IMR-90 (cell line): ENCODE measurements at regions not wholly inside any gene's neighbourhood (a gene's known extent, or its start where the extent isn't known, plus 50 kb on each side); places are given as distances from the start of the nearest gene placed in this dataset.

Experiments used
- ATAC-seq: fragments of 200-7000 bp; cut with Tn5 transposase; 2 replicates; pipeline ENCODE4 v1.9.1; 2020; ENCODE audit warnings: low read depth, mild to moderate bottlenecking, moderate library complexity
- BruUV-seq: library from RNA; stranded (reverse); fragments of 400-500 nt; replicated peaks from 2 replicates; lab custom pipeline; 2021; lab: Mats Ljungman, UMichigan
- CTCF ChIA-PET: fragments of 300-600 bp; formaldehyde crosslinking; extraction: SDS; loops from one replicate; lab custom pipeline; 2021; ENCODE audit warnings: antibody characterized with exemption; lab: Yijun Ruan, JAX
- POLR2A ChIA-PET: fragments of 300-600 bp; sonication (Branson Sonifier 250); formaldehyde crosslinking; loops from one replicate; lab custom pipeline; 2022; ENCODE audit warnings: antibody characterized with exemption; ENCODE audit not compliant: unreplicated experiment; lab: Charles Lee
- DNase-seq: peaks from one replicate; pipeline ENCODE4 v3.0.0; 2013
- H2AFZ ChIP-seq: replicated peaks from 2 replicates; pipeline ENCODE3; 2013; ENCODE audit warnings: low read length, mild to moderate bottlenecking; ENCODE audit not compliant: poor library complexity
- H2AK5ac ChIP-seq: 2 replicates; pipeline ENCODE4 v1.6.1; 2013; ENCODE audit warnings: low read depth, low read length, inconsistent platforms
- H2AK9ac ChIP-seq: replicated peaks from 2 replicates; pipeline ENCODE3; 2013; ENCODE audit warnings: mild to moderate bottlenecking, low read depth, low read length, moderate library complexity; ENCODE audit not compliant: poor library complexity
- H2BK120ac ChIP-seq: 2 replicates; pipeline ENCODE4 v1.6.1; 2013; ENCODE audit warnings: low read depth, low read length, inconsistent platforms
- H2BK15ac ChIP-seq: 3 replicates; pipeline ENCODE4 v1.6.1; 2013; ENCODE audit warnings: low read depth, low read length, inconsistent platforms
- H2BK20ac ChIP-seq: 2 replicates; pipeline ENCODE4 v1.6.1; 2013; ENCODE audit warnings: low read depth, mild to moderate bottlenecking, inconsistent platforms, low read length, moderate library complexity
- H2BK5ac ChIP-seq: 2 replicates; pipeline ENCODE4 v1.6.1; 2013; ENCODE audit warnings: mild to moderate bottlenecking, low read depth, low read length, inconsistent platforms; ENCODE audit not compliant: poor library complexity, severe bottlenecking
- H3K14ac ChIP-seq: replicated peaks from 2 replicates; pipeline ENCODE4 v1.6.1; 2013; ENCODE audit warnings: low read depth, low read length, inconsistent platforms
- H3K18ac ChIP-seq: 2 replicates; pipeline ENCODE4 v1.6.1; 2013; ENCODE audit warnings: low read depth, low read length, control low read depth
- H3K23ac ChIP-seq: 2 replicates; pipeline ENCODE4 v1.6.1; 2013; ENCODE audit warnings: low read depth, low read length, inconsistent platforms
- H3K27ac ChIP-seq: 2 replicates; pipeline ENCODE4 v1.5.1; 2013; ENCODE audit warnings: mild to moderate bottlenecking, control low read depth, low read length; ENCODE audit not compliant: insufficient read depth
- H3K27me3 ChIP-seq: 2 replicates; pipeline ENCODE4 v1.6.1; 2013; ENCODE audit warnings: low read length; ENCODE audit not compliant: control insufficient read depth, insufficient read depth
- H3K36me3 ChIP-seq: 2 replicates; pipeline ENCODE4 v1.6.1; 2013; ENCODE audit warnings: low read length, mixed read lengths; ENCODE audit not compliant: control insufficient read depth, insufficient read depth
- H3K4ac ChIP-seq: 2 replicates; pipeline ENCODE4 v1.6.1; 2013; ENCODE audit warnings: low read depth, low read length, inconsistent platforms
- H3K4me1 ChIP-seq: 2 replicates; pipeline ENCODE4 v1.6.1; 2013; ENCODE audit warnings: low read length, mixed read lengths; ENCODE audit not compliant: control insufficient read depth, insufficient read depth
- H3K4me2 ChIP-seq: 2 replicates; pipeline ENCODE4 v1.6.1; 2013; ENCODE audit warnings: low read depth, mild to moderate bottlenecking, control low read depth, low read length, moderate library complexity
- H3K4me3 ChIP-seq: 2 replicates; pipeline ENCODE4 v1.5.1; 2013; ENCODE audit warnings: low read depth, mild to moderate bottlenecking, control low read depth, low read length, moderate library complexity; ENCODE audit not compliant: insufficient read depth
- H3K56ac ChIP-seq: 2 replicates; pipeline ENCODE4 v1.6.1; 2013; ENCODE audit warnings: low read length, inconsistent platforms; ENCODE audit not compliant: insufficient read depth; ENCODE audit errors: extremely low read depth
- H3K79me1 ChIP-seq, 2 experiments: 2 replicates each; pipeline ENCODE4 v1.6.1; 2013; ENCODE audit warnings: low read length in 2 of 2, inconsistent platforms in 1 of 2, low read depth in 1 of 2
- H3K9ac ChIP-seq: 2 replicates; pipeline ENCODE4 v1.6.1; 2013; ENCODE audit warnings: low read depth, low read length, control low read depth
- H3K9me1 ChIP-seq: 2 replicates; pipeline ENCODE4 v1.6.1; 2013; ENCODE audit warnings: low read length, inconsistent platforms; ENCODE audit not compliant: insufficient read depth
- H3K9me3 ChIP-seq: 2 replicates; pipeline ENCODE4 v1.6.1; 2013; ENCODE audit warnings: low read length; ENCODE audit not compliant: control insufficient read depth, insufficient read depth
- H4K20me1 ChIP-seq: 2 replicates; pipeline ENCODE4 v1.6.1; 2013; ENCODE audit warnings: low read length, inconsistent platforms; ENCODE audit not compliant: insufficient read depth
- H4K5ac ChIP-seq: 2 replicates; pipeline ENCODE4 v1.6.1; 2013; ENCODE audit warnings: mild to moderate bottlenecking, low read depth, low read length, control low read depth
- H4K8ac ChIP-seq, 2 experiments: 2 replicates each; pipeline ENCODE4 v1.6.1; 2013; ENCODE audit warnings: low read depth in 2 of 2, low read length in 2 of 2, control low read depth in 1 of 2, inconsistent platforms in 1 of 2
- H4K91ac ChIP-seq: 2 replicates; pipeline ENCODE4 v1.6.1; 2013; ENCODE audit warnings: low read depth, low read length, inconsistent platforms; ENCODE audit not compliant: insufficient read depth
- CEBPB ChIP-seq: IDR thresholded peaks from 2 replicates; pipeline ENCODE4 v1.6.1; 2012; ENCODE audit warnings: low read depth, low read length, improper control_type of control experiment
- CTCF ChIP-seq: conservative IDR thresholded peaks from 2 replicates; pipeline ENCODE4 v1.5.1; 2012; ENCODE audit warnings: mild to moderate bottlenecking, low read depth, low read length, improper control_type of control experiment
- ELK1 ChIP-seq: fragments of 150-350 bp; IDR thresholded peaks from 2 replicates; pipeline ENCODE4 v1.6.1; 2016; ENCODE audit warnings: low read depth, mild to moderate bottlenecking, low read length, moderate library complexity, borderline replicate concordance
- MAZ ChIP-seq: IDR thresholded peaks from 2 replicates; pipeline ENCODE4 v1.6.1; 2012; ENCODE audit warnings: low read depth, mild to moderate bottlenecking, low read length, improper control_type of control experiment, moderate library complexity, borderline replicate concordance
- MXI1 ChIP-seq: IDR thresholded peaks from 2 replicates; pipeline ENCODE4 v1.6.1; 2012; ENCODE audit warnings: low read depth, mild to moderate bottlenecking, low read length, moderate library complexity, borderline replicate concordance
- RCOR1 ChIP-seq: IDR thresholded peaks from 2 replicates; pipeline ENCODE4 v1.6.1; 2012; ENCODE audit warnings: mild to moderate bottlenecking, low read length, improper control_type of control experiment; ENCODE audit not compliant: insufficient replicate concordance
- WGBS, 2 experiments: methylation state at CpG; one replicate each; pipeline versions ENCODE4 v1.1.5 to v1.1.7; 2013; ENCODE audit warnings: missing lambda C conversion rate in 2 of 2; ENCODE audit not compliant: insufficient read length in 1 of 2; ENCODE audit errors: extremely low coverage in 2 of 2; 5-methylcytosine and 5-hydroxymethylcytosine counted together
- dilution Hi-C: fragments of 300-500 bp; cut with HindIII; formaldehyde crosslinking; loops from one replicate; pipeline ENCODE4 v1.14.3; 2018; ENCODE audit warnings: low sequenced_read_pairs; ENCODE audit not compliant: unreplicated experiment
- in situ Hi-C: fragments of 300-500 bp; cut with MboI; formaldehyde crosslinking; loops from 3 replicates; pipeline ENCODE4 v1.14.3; 2019; ENCODE audit warnings: low sequenced_read_pairs, inconsistent platforms, mixed read lengths
- intact Hi-C: fragments of 100-400 bp; cut with micrococcal nuclease; formaldehyde crosslinking; loops from 2 replicates; pipeline ENCODE4 v1.10.0; 2022

GRCh38 chr14:49946320-49947141 is 53.6 kb downstream of the ARF6 start:
- peaks cover 13% of the 10 kb centered on the region for H3K9me1 ChIP-seq
- no peak overlapping the region for H2AK5ac ChIP-seq
- no peak overlapping the region; the same call in 1 of the 2 replicates for H2BK20ac ChIP-seq
- H3K9ac ChIP-seq, result no peak overlapping the region
- H3K27ac ChIP-seq, result no peak overlapping the region
- ChIA-PET CTCF (no interaction called here), POLR2A (interaction anchor here (0.5 kb wide), 1 partner anchor 40 kb away, joined by 3 read pairs; no protein-coding TSS in a partner anchor)
- no peak overlapping the region for H4K91ac ChIP-seq
- H4K8ac ChIP-seq, result no peak overlapping the region
- TF ChIP-seq MAZ (no peak), CEBPB (no peak), ELK1 (no peak), RCOR1 (no peak), CTCF (no peak), MXI1 (no peak)
- peak; percentile 68 for DNase-seq
- WGBS, 2 experiments, result 60% methylated on average over 1 of the region's 10 CpGs; no CpG with 5 or more reads in 1 of the 2 experiments
- in situ Hi-C loops, result no loop called here
- no peak overlapping the region for H3K18ac ChIP-seq
- no peaks in the 10 kb centered on the region for H3K36me3 ChIP-seq
- H3K27me3 ChIP-seq, result no peaks in the 10 kb centered on the region
- H2BK120ac ChIP-seq, result no peak overlapping the region
- H3K79me1 ChIP-seq, result no peaks in the 10 kb centered on the region
- peaks cover 2% of the 10 kb centered on the region; the same call in 1 of the 2 replicates for H3K4me1 ChIP-seq
- H2BK15ac ChIP-seq, result peak overlapping the region; percentile 10; the same call in 1 of the 3 replicates
- no peak overlapping the region for H3K4me3 ChIP-seq
- no peak overlapping the region for H3K4ac ChIP-seq
- ATAC-seq, result peak; percentile 62; the same call in 1 of the 2 replicates
- no peak overlapping the region for H4K5ac ChIP-seq
- no peak overlapping the region for H2AK9ac ChIP-seq
- no peak overlapping the region for H3K4me2 ChIP-seq
- no peak overlapping the region for H3K56ac ChIP-seq
- H4K20me1 ChIP-seq, result no peaks in the 10 kb centered on the region
- BruUV-seq, result no TSS peak
- H2AFZ ChIP-seq, result no peak overlapping the region
- H3K14ac ChIP-seq, result no peak overlapping the region
- dilution Hi-C loops, result no loop called here
- H3K23ac ChIP-seq, result no peak overlapping the region
- no peak overlapping the region for H2BK5ac ChIP-seq
- no peaks in the 10 kb centered on the region for H3K9me3 ChIP-seq
- intact Hi-C loops, result no loop called here
